GM12878 (cell line): ENCODE measurements at regions not wholly inside any gene's neighbourhood (a gene's known extent, or its start where the extent isn't known, plus 50 kb on each side); places are given as distances from the start of the nearest gene placed in this dataset.

ENCODE experiments used
- ATAC-seq: fragments of 200-7000 bp; cut with Tn5 transposase; 3 replicates; pipeline ENCODE4 v1.9.1; 2020; ENCODE audit warnings: mild to moderate bottlenecking, moderate library complexity
- BruUV-seq: library from RNA; stranded (reverse); fragments of 400-500 nt; replicated peaks from 2 replicates; lab custom pipeline; 2021; lab: Mats Ljungman, UMichigan
- CTCF ChIA-PET: fragments of 300-600 bp; sonication (Branson Sonifier 250); formaldehyde crosslinking; extraction: SDS; loops from one replicate; lab custom pipeline; 2021; ENCODE audit warnings: inconsistent platforms; lab: Yijun Ruan, JAX
- POLR2A ChIA-PET: fragments of 350-600 bp; formaldehyde crosslinking; extraction: SDS; loops from one replicate; lab custom pipeline; 2021; ENCODE audit warnings: inconsistent platforms; lab: Charles Lee
- RAD21 ChIA-PET: fragments of 300-600 bp; sonication (Branson Sonifier 250); formaldehyde crosslinking; loops from one replicate; lab custom pipeline; 2023; ENCODE audit warnings: antibody characterized with exemption; ENCODE audit not compliant: unreplicated experiment; lab: Charles Lee
- SMC1A ChIA-PET: fragments of 300-600 bp; sonication (Branson Sonifier 250); formaldehyde crosslinking; loops from one replicate; lab custom pipeline; 2023; ENCODE audit not compliant: unreplicated experiment, uncharacterized antibody; lab: Charles Lee
- DNase-seq: peaks from one replicate; pipeline ENCODE4 v3.0.0-alpha.2; 2011; ENCODE audit warnings: low read depth, low spot score
- FAIRE-seq: peaks from 3 replicates; lab custom pipeline; 2011; peaks lifted over from hg19 to GRCh38; lab: Jason Lieb, UNC
- H2AFZ ChIP-seq: 2 replicates; pipeline ENCODE4 v1.6.0; 2011; ENCODE audit warnings: low read depth, low read length, control low read depth; ENCODE audit not compliant: control insufficient read depth
- H3K27ac ChIP-seq: 2 replicates; pipeline ENCODE4 v1.5.1; 2011; ENCODE audit warnings: control low read depth; ENCODE audit not compliant: control insufficient read depth, insufficient read depth
- H3K27me3 ChIP-seq, 2 experiments: replicated peaks in 1 of 2; 2 replicates each; pipeline versions ENCODE4 v1.6.0 to v1.6.1; 2011; ENCODE audit warnings: low read length in 1 of 2; ENCODE audit not compliant: control insufficient read depth in 2 of 2, insufficient read depth in 2 of 2
- H3K36me3 ChIP-seq, 2 experiments: 2 replicates each; pipeline ENCODE4 v1.5.1; 2011; ENCODE audit warnings: low read length in 1 of 2; ENCODE audit not compliant: control insufficient read depth in 2 of 2, insufficient read depth in 2 of 2
- H3K4me1 ChIP-seq: 2 replicates; pipeline ENCODE4 v1.6.1; 2011; ENCODE audit warnings: mild to moderate bottlenecking, low read length, moderate library complexity, mixed read lengths; ENCODE audit not compliant: control insufficient read depth, insufficient read depth
- H3K4me2 ChIP-seq: 2 replicates; pipeline ENCODE4 v1.6.0; 2011; ENCODE audit warnings: control low read depth; ENCODE audit not compliant: control insufficient read depth, insufficient read depth
- H3K4me3 ChIP-seq: fragments of 200-600 bp; sonication (generic); 2 replicates; pipeline ENCODE4 v1.5.1; 2016
- H3K79me2 ChIP-seq: 2 replicates; pipeline ENCODE4 v1.6.0; 2011; ENCODE audit warnings: low read length; ENCODE audit not compliant: control insufficient read depth, insufficient read depth
- H3K9ac ChIP-seq: 2 replicates; pipeline ENCODE4 v1.8.0; 2011; ENCODE audit warnings: low read length, control low read depth, mixed read lengths; ENCODE audit not compliant: control insufficient read depth, insufficient read depth
- H3K9me3 ChIP-seq: replicated peaks from 3 replicates; pipeline ENCODE4 v1.5.1; 2011; ENCODE audit warnings: mild to moderate bottlenecking, low read length; ENCODE audit not compliant: control insufficient read depth, insufficient read depth
- H4K20me1 ChIP-seq: 2 replicates; pipeline ENCODE4 v1.6.0; 2011; ENCODE audit not compliant: control insufficient read depth, insufficient read depth
- BACH1 ChIP-seq: fragments of 450-650 bp; IDR thresholded peaks from 2 replicates; pipeline ENCODE4 v1.6.1; 2017; ENCODE audit warnings: mild to moderate bottlenecking, borderline replicate concordance
- CBX5 ChIP-seq: sonication (generic); IDR thresholded peaks from 2 replicates; pipeline ENCODE4 v1.6.1; 2016; ENCODE audit warnings: low read depth, moderate library complexity, mild to moderate bottlenecking, inconsistent platforms
- CHD1 ChIP-seq: IDR thresholded peaks from 2 replicates; pipeline ENCODE4 v1.6.1; 2012; ENCODE audit warnings: low read depth, low read length, improper control_type of control experiment
- FOXM1 ChIP-seq: IDR thresholded peaks from 2 replicates; pipeline ENCODE4 v1.6.1; 2012; ENCODE audit warnings: low read depth, mild to moderate bottlenecking, inconsistent platforms, low read length, moderate library complexity
- POLR2AphosphoS5 ChIP-seq: IDR thresholded peaks from 2 replicates; pipeline ENCODE4 v1.6.1; 2011; ENCODE audit warnings: mild to moderate bottlenecking, low read length, inconsistent platforms
- SMAD1 ChIP-seq: fragments of 450-650 bp; IDR thresholded peaks from 2 replicates; pipeline ENCODE4 v1.6.1; 2018; ENCODE audit warnings: mild to moderate bottlenecking, low read depth; ENCODE audit not compliant: partially characterized antibody
- SREBF2 ChIP-seq: IDR thresholded peaks from 2 replicates; pipeline ENCODE4 v1.6.1; 2012; ENCODE audit warnings: mild to moderate bottlenecking, low read length
- STAT3 ChIP-seq: IDR thresholded peaks from 2 replicates; pipeline ENCODE4 v1.6.1; 2011; ENCODE audit warnings: low read depth, low read length, improper control_type of control experiment
- SUZ12 ChIP-seq: fragments of 200-600 bp; sonication (generic); IDR thresholded peaks from one replicate; pipeline ENCODE4 v1.6.1; 2018; ENCODE audit warnings: antibody characterized with exemption, mild to moderate bottlenecking; ENCODE audit not compliant: unreplicated experiment
- ZNF24 ChIP-seq: fragments of 450-650 bp; IDR thresholded peaks from 2 replicates; pipeline ENCODE4 v1.6.1; 2017; ENCODE audit warnings: antibody characterized with exemption, mild to moderate bottlenecking
- WGBS: methylation state at CpG from one replicate; pipeline ENCODE4 v1.1.6; 2016; ENCODE audit warnings: low lambda C conversion rate; ENCODE audit not compliant: insufficient replicate concordance, insufficient coverage; ENCODE audit errors: missing lambda C conversion rate; 5-methylcytosine and 5-hydroxymethylcytosine counted together
- in situ Hi-C: fragments of 300-500 bp; cut with MboI; formaldehyde crosslinking; loops from 9 replicates; pipeline ENCODE4 v1.14.3; 2018; ENCODE audit warnings: mixed read lengths
- intact Hi-C: fragments of 100-400 bp; cut with micrococcal nuclease; formaldehyde crosslinking; loops from one replicate; pipeline ENCODE4 v1.14.2; 2022; ENCODE audit not compliant: unreplicated experiment
- TF ChIP-seq, protein P1 (sequence below): fragments of 450-650 bp; formaldehyde crosslinking; IDR thresholded peaks from 2 replicates; pipeline ENCODE4 v1.4.0; 2020; ENCODE audit warnings: mild to moderate bottlenecking, moderate library complexity
- TF ChIP-seq, protein P2 (sequence below): IDR thresholded peaks from 2 replicates; pipeline ENCODE4 v1.6.1; 2012; ENCODE audit warnings: mild to moderate bottlenecking, low read depth, low read length
- TF ChIP-seq, protein P3 (sequence below): fragments of 150-350 bp; IDR thresholded peaks from 2 replicates; pipeline ENCODE4 v1.6.1; 2014; ENCODE audit warnings: mild to moderate bottlenecking, low read depth, low read length
- TF ChIP-seq, protein P4 (sequence below): fragments of 450-650 bp; IDR thresholded peaks from 2 replicates; pipeline ENCODE4 v1.6.1; 2014; ENCODE audit warnings: mild to moderate bottlenecking

DNA sequence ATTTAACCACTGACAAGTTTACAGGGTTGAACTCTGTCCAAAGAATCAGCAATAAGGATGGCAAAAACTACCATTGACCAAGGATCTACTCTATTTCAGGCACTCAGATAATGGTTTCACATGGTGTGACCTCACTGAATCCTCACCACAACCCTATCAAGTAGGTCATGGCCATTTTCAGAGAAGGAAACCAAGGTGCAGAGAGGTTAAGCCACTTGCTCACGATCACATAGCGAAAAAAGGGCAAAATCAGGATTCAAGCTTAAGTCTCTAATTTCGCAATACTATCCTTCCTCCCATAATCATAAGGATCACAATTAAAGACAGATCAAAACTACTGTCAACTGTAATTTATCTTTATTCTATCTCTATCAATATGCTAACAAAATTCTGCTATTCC is 191.0 kb upstream of the AFF2 start:
- FAIRE-seq (no peak), DNase-seq (no peak), ATAC-seq (no peak)
- H2AFZ ChIP-seq, result no peak overlapping the region
- no peak overlapping the region for H3K9ac ChIP-seq
- in situ Hi-C loops (no loop called here), intact Hi-C loops (no loop called here)
- no peaks in the 10 kb centered on the region for H3K27me3 ChIP-seq
- H3K27ac ChIP-seq, result no peak overlapping the region
- WGBS, result 51% methylated on average over 3 of the region's 3 CpGs
- H4K20me1 ChIP-seq, result no peaks in the 10 kb centered on the region
- no peaks in the 10 kb centered on the region for H3K9me3 ChIP-seq
- no peak for TF ChIP-seq BACH1
- no peak for TF ChIP-seq CBX5
- TF ChIP-seq, protein P1, sequence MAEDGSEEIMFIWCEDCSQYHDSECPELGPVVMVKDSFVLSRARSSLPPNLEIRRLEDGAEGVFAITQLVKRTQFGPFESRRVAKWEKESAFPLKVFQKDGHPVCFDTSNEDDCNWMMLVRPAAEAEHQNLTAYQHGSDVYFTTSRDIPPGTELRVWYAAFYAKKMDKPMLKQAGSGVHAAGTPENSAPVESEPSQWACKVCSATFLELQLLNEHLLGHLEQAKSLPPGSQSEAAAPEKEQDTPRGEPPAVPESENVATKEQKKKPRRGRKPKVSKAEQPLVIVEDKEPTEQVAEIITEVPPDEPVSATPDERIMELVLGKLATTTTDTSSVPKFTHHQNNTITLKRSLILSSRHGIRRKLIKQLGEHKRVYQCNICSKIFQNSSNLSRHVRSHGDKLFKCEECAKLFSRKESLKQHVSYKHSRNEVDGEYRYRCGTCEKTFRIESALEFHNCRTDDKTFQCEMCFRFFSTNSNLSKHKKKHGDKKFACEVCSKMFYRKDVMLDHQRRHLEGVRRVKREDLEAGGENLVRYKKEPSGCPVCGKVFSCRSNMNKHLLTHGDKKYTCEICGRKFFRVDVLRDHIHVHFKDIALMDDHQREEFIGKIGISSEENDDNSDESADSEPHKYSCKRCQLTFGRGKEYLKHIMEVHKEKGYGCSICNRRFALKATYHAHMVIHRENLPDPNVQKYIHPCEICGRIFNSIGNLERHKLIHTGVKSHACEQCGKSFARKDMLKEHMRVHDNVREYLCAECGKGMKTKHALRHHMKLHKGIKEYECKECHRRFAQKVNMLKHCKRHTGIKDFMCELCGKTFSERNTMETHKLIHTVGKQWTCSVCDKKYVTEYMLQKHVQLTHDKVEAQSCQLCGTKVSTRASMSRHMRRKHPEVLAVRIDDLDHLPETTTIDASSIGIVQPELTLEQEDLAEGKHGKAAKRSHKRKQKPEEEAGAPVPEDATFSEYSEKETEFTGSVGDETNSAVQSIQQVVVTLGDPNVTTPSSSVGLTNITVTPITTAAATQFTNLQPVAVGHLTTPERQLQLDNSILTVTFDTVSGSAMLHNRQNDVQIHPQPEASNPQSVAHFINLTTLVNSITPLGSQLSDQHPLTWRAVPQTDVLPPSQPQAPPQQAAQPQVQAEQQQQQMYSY (CRISPR knock-in tag), result no peak
- no peak for TF ChIP-seq POLR2AphosphoS5
- TF ChIP-seq STAT3, result no peak
- no peak for TF ChIP-seq SMAD1
- TF ChIP-seq CHD1, result no peak
- no peak for TF ChIP-seq SUZ12
- TF ChIP-seq, protein P2, sequence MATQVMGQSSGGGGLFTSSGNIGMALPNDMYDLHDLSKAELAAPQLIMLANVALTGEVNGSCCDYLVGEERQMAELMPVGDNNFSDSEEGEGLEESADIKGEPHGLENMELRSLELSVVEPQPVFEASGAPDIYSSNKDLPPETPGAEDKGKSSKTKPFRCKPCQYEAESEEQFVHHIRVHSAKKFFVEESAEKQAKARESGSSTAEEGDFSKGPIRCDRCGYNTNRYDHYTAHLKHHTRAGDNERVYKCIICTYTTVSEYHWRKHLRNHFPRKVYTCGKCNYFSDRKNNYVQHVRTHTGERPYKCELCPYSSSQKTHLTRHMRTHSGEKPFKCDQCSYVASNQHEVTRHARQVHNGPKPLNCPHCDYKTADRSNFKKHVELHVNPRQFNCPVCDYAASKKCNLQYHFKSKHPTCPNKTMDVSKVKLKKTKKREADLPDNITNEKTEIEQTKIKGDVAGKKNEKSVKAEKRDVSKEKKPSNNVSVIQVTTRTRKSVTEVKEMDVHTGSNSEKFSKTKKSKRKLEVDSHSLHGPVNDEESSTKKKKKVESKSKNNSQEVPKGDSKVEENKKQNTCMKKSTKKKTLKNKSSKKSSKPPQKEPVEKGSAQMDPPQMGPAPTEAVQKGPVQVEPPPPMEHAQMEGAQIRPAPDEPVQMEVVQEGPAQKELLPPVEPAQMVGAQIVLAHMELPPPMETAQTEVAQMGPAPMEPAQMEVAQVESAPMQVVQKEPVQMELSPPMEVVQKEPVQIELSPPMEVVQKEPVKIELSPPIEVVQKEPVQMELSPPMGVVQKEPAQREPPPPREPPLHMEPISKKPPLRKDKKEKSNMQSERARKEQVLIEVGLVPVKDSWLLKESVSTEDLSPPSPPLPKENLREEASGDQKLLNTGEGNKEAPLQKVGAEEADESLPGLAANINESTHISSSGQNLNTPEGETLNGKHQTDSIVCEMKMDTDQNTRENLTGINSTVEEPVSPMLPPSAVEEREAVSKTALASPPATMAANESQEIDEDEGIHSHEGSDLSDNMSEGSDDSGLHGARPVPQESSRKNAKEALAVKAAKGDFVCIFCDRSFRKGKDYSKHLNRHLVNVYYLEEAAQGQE, result no peak
- TF ChIP-seq ZNF24, result no peak
- no peak for TF ChIP-seq SREBF2
- TF ChIP-seq FOXM1, result no peak
- TF ChIP-seq, protein P3, sequence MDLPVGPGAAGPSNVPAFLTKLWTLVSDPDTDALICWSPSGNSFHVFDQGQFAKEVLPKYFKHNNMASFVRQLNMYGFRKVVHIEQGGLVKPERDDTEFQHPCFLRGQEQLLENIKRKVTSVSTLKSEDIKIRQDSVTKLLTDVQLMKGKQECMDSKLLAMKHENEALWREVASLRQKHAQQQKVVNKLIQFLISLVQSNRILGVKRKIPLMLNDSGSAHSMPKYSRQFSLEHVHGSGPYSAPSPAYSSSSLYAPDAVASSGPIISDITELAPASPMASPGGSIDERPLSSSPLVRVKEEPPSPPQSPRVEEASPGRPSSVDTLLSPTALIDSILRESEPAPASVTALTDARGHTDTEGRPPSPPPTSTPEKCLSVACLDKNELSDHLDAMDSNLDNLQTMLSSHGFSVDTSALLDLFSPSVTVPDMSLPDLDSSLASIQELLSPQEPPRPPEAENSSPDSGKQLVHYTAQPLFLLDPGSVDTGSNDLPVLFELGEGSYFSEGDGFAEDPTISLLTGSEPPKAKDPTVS, result no peak
- TF ChIP-seq, protein P4, sequence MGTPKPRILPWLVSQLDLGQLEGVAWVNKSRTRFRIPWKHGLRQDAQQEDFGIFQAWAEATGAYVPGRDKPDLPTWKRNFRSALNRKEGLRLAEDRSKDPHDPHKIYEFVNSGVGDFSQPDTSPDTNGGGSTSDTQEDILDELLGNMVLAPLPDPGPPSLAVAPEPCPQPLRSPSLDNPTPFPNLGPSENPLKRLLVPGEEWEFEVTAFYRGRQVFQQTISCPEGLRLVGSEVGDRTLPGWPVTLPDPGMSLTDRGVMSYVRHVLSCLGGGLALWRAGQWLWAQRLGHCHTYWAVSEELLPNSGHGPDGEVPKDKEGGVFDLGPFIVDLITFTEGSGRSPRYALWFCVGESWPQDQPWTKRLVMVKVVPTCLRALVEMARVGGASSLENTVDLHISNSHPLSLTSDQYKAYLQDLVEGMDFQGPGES, result no peak
- no peaks in the 10 kb centered on the region for H3K4me1 ChIP-seq
- BruUV-seq, result no TSS peak
- SMC1A ChIA-PET, result interaction anchor here (1.1 kb wide), 1 partner anchor 41 kb away, joined by 3 read pairs; no protein-coding TSS in a partner anchor
- no peaks in the 10 kb centered on the region for H3K79me2 ChIP-seq
- RAD21 ChIA-PET, result no interaction called here
- no peak overlapping the region for H3K4me3 ChIP-seq
- CTCF ChIA-PET, result no interaction called here
- no peak overlapping the region for H3K4me2 ChIP-seq
- no peaks in the 10 kb centered on the region for H3K36me3 ChIP-seq
- POLR2A ChIA-PET, result no interaction called here
